Retinal pigment epithelial cell (primary cell): ENCODE measurements at regions not wholly inside any gene's neighbourhood (a gene's known extent, or its start where the extent isn't known, plus 50 kb on each side); places are given as distances from the start of the nearest gene placed in this dataset.

Experiments
- DNase-seq: peaks from one replicate; pipeline ENCODE4 v3.0.0-alpha.2; 2010; ENCODE audit warnings: low read depth
- H3K4me3 ChIP-seq: 2 replicates; pipeline ENCODE4 v1.5.1; 2011; ENCODE audit warnings: mild to moderate bottlenecking, low read length, control low read depth, moderate library complexity
- TF ChIP-seq, protein P1 (sequence below): conservative IDR thresholded peaks from 2 replicates; pipeline ENCODE4 v1.5.1; 2011; ENCODE audit warnings: low read depth, low read length, control low read depth, inconsistent platforms

GRCh38 chr4:166228112-166228511 is 355.1 kb downstream of the TLL1 start:
- DNase-seq, result no peak
- TF ChIP-seq, protein P1, sequence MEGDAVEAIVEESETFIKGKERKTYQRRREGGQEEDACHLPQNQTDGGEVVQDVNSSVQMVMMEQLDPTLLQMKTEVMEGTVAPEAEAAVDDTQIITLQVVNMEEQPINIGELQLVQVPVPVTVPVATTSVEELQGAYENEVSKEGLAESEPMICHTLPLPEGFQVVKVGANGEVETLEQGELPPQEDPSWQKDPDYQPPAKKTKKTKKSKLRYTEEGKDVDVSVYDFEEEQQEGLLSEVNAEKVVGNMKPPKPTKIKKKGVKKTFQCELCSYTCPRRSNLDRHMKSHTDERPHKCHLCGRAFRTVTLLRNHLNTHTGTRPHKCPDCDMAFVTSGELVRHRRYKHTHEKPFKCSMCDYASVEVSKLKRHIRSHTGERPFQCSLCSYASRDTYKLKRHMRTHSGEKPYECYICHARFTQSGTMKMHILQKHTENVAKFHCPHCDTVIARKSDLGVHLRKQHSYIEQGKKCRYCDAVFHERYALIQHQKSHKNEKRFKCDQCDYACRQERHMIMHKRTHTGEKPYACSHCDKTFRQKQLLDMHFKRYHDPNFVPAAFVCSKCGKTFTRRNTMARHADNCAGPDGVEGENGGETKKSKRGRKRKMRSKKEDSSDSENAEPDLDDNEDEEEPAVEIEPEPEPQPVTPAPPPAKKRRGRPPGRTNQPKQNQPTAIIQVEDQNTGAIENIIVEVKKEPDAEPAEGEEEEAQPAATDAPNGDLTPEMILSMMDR, result no peak
- H3K4me3 ChIP-seq, result no peak overlapping the region

- H3K4me3 ChIP-seq, result no peak overlapping the region
- TF ChIP-seq, protein P1, result no peak
- no peak for DNase-seq
Observed at GRCh38 chr4:166229799-166230198, 356.8 kb downstream of the TLL1 start.

DNA sequence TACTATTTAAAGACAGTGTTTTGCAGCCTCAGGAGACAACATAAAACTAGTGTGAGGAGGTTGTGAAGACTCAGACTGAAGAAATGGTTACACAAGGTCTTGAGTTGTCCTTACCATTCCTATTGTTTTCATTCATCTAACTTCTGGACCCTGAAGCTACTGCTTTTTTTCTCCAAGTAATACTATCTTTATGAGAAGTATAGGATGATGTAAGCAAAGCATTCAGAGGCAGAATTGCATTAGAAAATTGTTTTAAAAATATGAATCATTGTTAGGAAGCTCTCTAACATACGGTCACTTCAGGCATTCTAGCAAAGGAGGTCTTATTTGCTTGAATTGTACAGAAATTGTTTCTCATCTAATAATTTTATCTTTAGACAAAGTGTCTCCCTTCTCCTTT is 357.8 kb downstream of the TLL1 start:
- TF ChIP-seq, protein P1, result no peak
- DNase-seq, result no peak
- no peak overlapping the region for H3K4me3 ChIP-seq

GRCh38 chr4:166239354-166239753 is 366.3 kb downstream of the TLL1 start:
- no peak for DNase-seq
- H3K4me3 ChIP-seq, result no peak overlapping the region
- TF ChIP-seq, protein P1, result no peak

- DNase-seq, result no peak
- H3K4me3 ChIP-seq, result no peak overlapping the region
- TF ChIP-seq, protein P1, result peak; percentile 73
Observed at GRCh38 chr4:166252487-166253402, 379.7 kb downstream of the TLL1 start.

DNA sequence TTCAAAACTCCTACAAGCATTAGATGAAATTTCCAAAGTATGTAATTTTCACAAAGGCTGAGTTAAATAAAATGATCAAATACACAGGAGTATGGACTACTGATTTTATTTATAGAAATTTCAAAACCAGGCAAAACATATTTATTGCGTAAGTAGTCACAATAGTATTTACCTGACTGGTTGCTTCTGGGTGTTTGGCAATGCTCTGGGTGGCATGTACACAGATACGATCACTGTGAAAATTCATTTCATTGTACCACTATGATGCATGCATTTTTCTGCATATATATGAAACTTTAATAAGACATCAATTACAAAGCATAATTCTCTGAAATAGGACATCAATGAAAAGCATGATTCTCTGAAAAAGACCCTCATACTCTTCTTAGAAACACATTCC is 384.2 kb downstream of the TLL1 start:
- TF ChIP-seq, protein P1, result no peak
- H3K4me3 ChIP-seq, result no peak overlapping the region
- no peak for DNase-seq

- no peak for DNase-seq
- H3K4me3 ChIP-seq, result no peak overlapping the region
- TF ChIP-seq, protein P1, result no peak
Observed at GRCh38 chr4:166257891-166258290, 384.9 kb downstream of the TLL1 start.
